Ovary (tissue), 7 donors: ENCODE measurements at regions not wholly inside any gene's neighbourhood (a gene's known extent, or its start where the extent isn't known, plus 50 kb on each side); places are given as distances from the start of the nearest gene placed in this dataset.

Experiments
- DNase-seq, 5 donors: peaks; one replicate each; pipeline ENCODE4 v3.0.0-alpha.2; 2019 to 2020
- H3K27ac ChIP-seq, 2 donors: fragments of 200-600 bp; one replicate each; pipeline versions ENCODE4 v1.5.1 to v1.8.0; 2019 to 2022
- H3K27me3 ChIP-seq: fragments of 200-600 bp; one replicate; pipeline ENCODE4 v1.8.0; 2022
- H3K36me3 ChIP-seq: fragments of 200-600 bp; sonication (generic); one replicate; pipeline ENCODE4 v1.5.1; 2019
- H3K4me1 ChIP-seq: one replicate; pipeline ENCODE4 v1.8.1; 2013; ENCODE audit warnings: mild to moderate bottlenecking, moderate library complexity; ENCODE audit not compliant: insufficient read depth
- H3K4me3 ChIP-seq: fragments of 200-600 bp; sonication (generic); one replicate; pipeline ENCODE4 v1.5.1; 2017
- H3K9me3 ChIP-seq, 2 donors: fragments of 200-600 bp in 1 of 2; sonication (generic) in 1 of 2; one replicate each; pipeline versions ENCODE4 v1.5.1 to v1.8.1; 2013 to 2019; ENCODE audit warnings: mild to moderate bottlenecking in 1 of 2, moderate library complexity in 1 of 2
- CTCF ChIP-seq, 3 donors: fragments of 450-650 bp in 2 of 3; fragments of 200-600 bp in 1 of 3; IDR thresholded peaks; one replicate each; pipeline versions ENCODE4 v1.5.1 to v1.8.0; 2016 to 2022; ENCODE audit warnings: antibody characterized with exemption in 3 of 3, mild to moderate bottlenecking in 1 of 3
- EP300 ChIP-seq: sonication (generic); formaldehyde crosslinking; IDR thresholded peaks from one replicate; pipeline ENCODE4 v1.6.1; 2017; ENCODE audit warnings: antibody characterized with exemption
- POLR2A ChIP-seq: fragments of 450-650 bp; IDR thresholded peaks from one replicate; pipeline ENCODE4 v1.6.1; 2017; ENCODE audit warnings: antibody characterized with exemption, mild to moderate bottlenecking, moderate library complexity
- WGBS, 3 donors: extraction: QIAGEN DNeasy Blood & Tissue Kit in 1 of 3; methylation state at CpG; one replicate each; pipeline versions ENCODE4 v1.1.5 to v1.1.7; 2013 to 2017; 5-methylcytosine and 5-hydroxymethylcytosine counted together
- intact Hi-C, 4 donors: fragments of 100-400 bp; cut with DNase I; formaldehyde crosslinking; loops; one replicate each; pipeline versions ENCODE4 v1.11.0 to v1.15.1; 2022 to 2023
- donor health status: DM: no; HTN: no; CAD: no; lungs with moderate emphysema.
- donor health status: DM: no; HTN: no; CAD: no.
- donor health status: Bipolar disorder and iron deficiency.
- donor health status: DM: no; HTN: no; CAD: no.
- donor health status: DM: yes; HTN: yes; CAD: no.

DNA sequence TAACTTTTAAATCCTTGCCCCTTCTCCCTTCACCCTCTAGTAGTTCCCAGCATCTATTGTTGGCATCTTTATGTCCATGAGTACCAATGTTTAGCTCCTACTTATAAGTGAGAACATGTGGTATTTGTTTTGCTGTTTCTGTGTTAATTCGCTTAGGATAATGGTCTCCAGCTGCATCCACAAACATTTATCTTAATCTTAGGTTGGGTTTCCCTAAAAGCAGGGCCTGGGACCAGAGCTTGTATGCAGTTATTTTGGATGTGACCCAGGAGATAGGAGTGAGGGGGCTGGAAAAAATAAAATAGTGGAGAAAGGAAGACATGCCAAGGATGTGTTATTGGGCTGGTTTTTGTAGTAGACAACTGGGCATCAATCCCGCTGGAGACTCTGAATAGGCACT, 571.8 kb downstream of the CCSER2 start:
- Histone ChIP-seq H3K36me3 (no peaks in the 10 kb centered on the region), H3K4me1 (no peaks in the 10 kb centered on the region), H3K27ac (no peak overlapping the region), H3K27me3 (no peaks in the 10 kb centered on the region), H3K9me3 (no peaks in the 10 kb centered on the region), H3K4me3 (no peak overlapping the region)
- intact Hi-C loops = no loop called here
- 48 to 53% (median 49%) methylated on average over 2 of the region's 2 CpGs for WGBS, 3 donors
- DNase-seq = no peak
- TF ChIP-seq EP300 (no peak), CTCF (IDR thresholded peaks at IDR 0.05) (no peak), POLR2A (no peak)

DNA sequence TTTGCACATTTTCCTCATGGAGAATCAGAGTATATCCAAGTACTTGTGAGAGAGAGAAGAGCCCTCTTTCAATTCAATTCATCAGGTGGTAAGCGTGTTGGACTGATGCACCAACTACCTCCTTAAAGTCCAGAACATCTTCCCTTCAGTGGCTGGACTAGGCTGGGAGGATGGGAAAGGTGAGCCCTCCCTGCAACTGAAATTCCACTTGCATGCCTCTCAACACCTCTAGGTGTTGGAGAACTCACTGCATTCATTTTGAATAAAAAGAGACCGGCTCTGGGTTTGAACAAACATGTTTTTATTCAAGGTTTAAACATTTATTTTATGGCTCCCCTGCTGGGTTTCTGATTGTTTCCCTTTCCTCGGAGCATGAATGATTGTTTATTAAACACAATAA, 573.5 kb downstream of the CCSER2 start:
- H3K36me3 ChIP-seq = no peaks in the 10 kb centered on the region
- H3K27me3 ChIP-seq = no peaks in the 10 kb centered on the region
- TF ChIP-seq EP300 (no peak), POLR2A (no peak), CTCF (IDR thresholded peaks at IDR 0.05) (no peak)
- intact Hi-C loops = no loop called here
- no peaks in the 10 kb centered on the region for H3K9me3 ChIP-seq
- no peak for DNase-seq
- 45 to 62% (median 49%) methylated on average over 3 of the region's 3 CpGs for whole genome bisulfite sequencing, 3 donors
- no peaks in the 10 kb centered on the region for H3K4me1 ChIP-seq
- H3K4me3 ChIP-seq = no peak overlapping the region
- no peak overlapping the region for H3K27ac ChIP-seq

DNA sequence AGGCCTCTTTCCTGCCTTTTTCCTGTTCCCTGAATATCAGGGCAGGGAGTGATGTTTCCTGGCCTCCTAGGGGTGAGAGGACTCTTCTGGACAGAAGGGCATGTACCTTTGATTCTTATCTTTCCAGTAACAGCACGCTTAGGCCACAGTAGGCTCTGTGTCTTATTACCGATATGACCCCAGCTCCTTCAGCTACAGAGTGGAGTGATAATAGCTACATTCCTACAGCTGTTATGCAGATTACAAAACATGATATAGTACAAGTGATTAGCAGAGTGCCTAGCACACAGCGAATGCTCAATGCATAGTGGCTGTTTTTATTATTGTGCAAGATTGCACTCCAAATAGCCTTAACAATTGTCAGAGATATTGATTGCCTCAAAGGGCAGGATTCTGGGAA, 574.2 kb downstream of the CCSER2 start:
- no peaks in the 10 kb centered on the region for H3K4me1 ChIP-seq
- TF ChIP-seq POLR2A = no peak
- DNase-seq = no peak
- H3K36me3 ChIP-seq = no peaks in the 10 kb centered on the region
- intact Hi-C loops = no loop called here
- H3K9me3 ChIP-seq = no peaks in the 10 kb centered on the region
- no peak overlapping the region for H3K27ac ChIP-seq
- H3K4me3 ChIP-seq = no peak overlapping the region
- H3K27me3 ChIP-seq = no peaks in the 10 kb centered on the region
- WGBS, 3 donors = 36 to 42% (median 38%) methylated on average over 3 of the region's 3 CpGs

DNA sequence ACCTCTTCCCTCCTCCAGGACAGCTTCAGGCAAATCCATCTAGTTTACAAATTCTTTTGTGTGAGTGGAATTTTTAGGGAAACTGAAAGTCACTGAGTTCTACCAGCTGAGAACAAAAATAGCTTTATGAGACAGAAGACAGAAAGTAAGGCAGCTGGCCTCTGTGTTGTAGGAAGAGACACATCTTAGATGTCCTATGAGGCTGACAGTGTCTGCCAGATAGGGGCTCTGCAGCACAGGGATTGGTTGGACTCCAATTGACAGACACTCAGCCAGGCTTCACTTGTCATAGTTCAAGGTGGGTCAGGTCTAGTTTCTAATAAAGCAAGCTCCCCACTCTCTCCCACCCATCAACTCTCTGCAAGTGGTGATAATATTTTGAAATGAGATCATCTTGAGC, 574.9 kb downstream of the CCSER2 start:
- no peak overlapping the region for H3K4me3 ChIP-seq
- DNase-seq = no peak
- no peaks in the 10 kb centered on the region for H3K36me3 ChIP-seq
- H3K27me3 ChIP-seq = no peaks in the 10 kb centered on the region
- H3K4me1 ChIP-seq = no peaks in the 10 kb centered on the region
- no peak overlapping the region for H3K27ac ChIP-seq
- no peaks in the 10 kb centered on the region for H3K9me3 ChIP-seq
- intact Hi-C loops = no loop called here
- no peak for TF ChIP-seq CTCF (IDR thresholded peaks at IDR 0.05)
- TF ChIP-seq POLR2A = no peak
- TF ChIP-seq EP300 = no peak

DNA sequence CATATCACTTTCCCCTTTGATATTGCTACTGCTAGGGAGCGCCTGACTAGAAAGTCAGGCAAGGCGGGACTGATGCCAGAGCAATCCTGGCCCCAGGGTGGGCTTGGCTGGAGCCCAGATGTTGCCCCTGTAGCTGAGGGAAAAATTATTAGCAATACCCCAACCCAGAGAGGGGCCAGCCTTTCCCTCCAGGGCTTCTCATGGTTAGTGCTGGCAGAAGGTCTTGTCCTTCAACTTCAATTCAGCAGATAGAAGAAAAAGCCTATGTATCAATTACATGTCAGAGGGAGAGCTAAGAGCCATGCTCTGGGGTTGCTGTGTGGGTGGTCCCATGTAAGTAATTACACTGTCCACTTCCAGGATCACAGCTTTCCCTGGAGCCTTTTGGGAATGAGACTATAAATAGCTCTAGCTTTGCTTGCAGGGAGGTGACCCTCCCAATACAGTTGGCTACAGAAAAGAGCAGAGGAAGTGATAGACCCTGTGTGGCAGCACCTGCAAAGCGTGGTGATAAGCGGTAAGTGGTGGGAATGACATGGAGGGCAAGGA, 579.1 kb downstream of the CCSER2 start:
- Histone ChIP-seq H3K27me3 (no peaks in the 10 kb centered on the region), H3K9me3 (no peaks in the 10 kb centered on the region), H3K4me3 (no peak overlapping the region), H3K4me1 (no peaks in the 10 kb centered on the region), H3K27ac (no peak overlapping the region), H3K36me3 (no peaks in the 10 kb centered on the region)
- TF ChIP-seq CTCF (IDR thresholded peaks at IDR 0.05) (no peak), POLR2A (no peak), EP300 (no peak)
- intact Hi-C loops = no loop called here
- WGBS, 3 donors = 46 to 86% (median 73%) methylated on average over 4 of the region's 4 CpGs
- DNase-seq = no peak
